IMR-90 (cell line): ENCODE measurements at regions not wholly inside any gene's neighbourhood (a gene's known extent, or its start where the extent isn't known, plus 50 kb on each side); places are given as distances from the start of the nearest gene placed in this dataset.

Experiments used
- CEBPB ChIP-seq: IDR thresholded peaks from 2 replicates; pipeline ENCODE4 v1.6.1; 2012; ENCODE audit warnings: low read depth, low read length, improper control_type of control experiment
- CTCF ChIP-seq: conservative IDR thresholded peaks from 2 replicates; pipeline ENCODE4 v1.5.1; 2012; ENCODE audit warnings: mild to moderate bottlenecking, low read depth, low read length, improper control_type of control experiment
- ELK1 ChIP-seq: fragments of 150-350 bp; IDR thresholded peaks from 2 replicates; pipeline ENCODE4 v1.6.1; 2016; ENCODE audit warnings: low read depth, mild to moderate bottlenecking, low read length, moderate library complexity, borderline replicate concordance
- POLR2A ChIP-seq: IDR thresholded peaks from 2 replicates; pipeline ENCODE4 v1.6.1; 2012; ENCODE audit warnings: mild to moderate bottlenecking, low read depth, low read length
- RAD21 ChIP-seq: IDR thresholded peaks from 2 replicates; pipeline ENCODE4 v1.6.1; 2012; ENCODE audit warnings: low read length, improper control_type of control experiment
- RCOR1 ChIP-seq: IDR thresholded peaks from 2 replicates; pipeline ENCODE4 v1.6.1; 2012; ENCODE audit warnings: mild to moderate bottlenecking, low read length, improper control_type of control experiment; ENCODE audit not compliant: insufficient replicate concordance

GRCh38 chr9:12874395-12874794 is 99.6 kb downstream of the LURAP1L start:
- TF ChIP-seq RCOR1 (no peak), CTCF (no peak), POLR2A (no peak), CEBPB (no peak), ELK1 (no peak), RAD21 (no peak)
